LoVo (cell line): ENCODE measurements at regions not wholly inside any gene's neighbourhood (a gene's known extent, or its start where the extent isn't known, plus 50 kb on each side); places are given as distances from the start of the nearest gene placed in this dataset.

Experiments used
- DNase-seq: peaks from one replicate; pipeline ENCODE4 v3.0.0-alpha.2; 2016; ENCODE audit warnings: low spot score

DNA sequence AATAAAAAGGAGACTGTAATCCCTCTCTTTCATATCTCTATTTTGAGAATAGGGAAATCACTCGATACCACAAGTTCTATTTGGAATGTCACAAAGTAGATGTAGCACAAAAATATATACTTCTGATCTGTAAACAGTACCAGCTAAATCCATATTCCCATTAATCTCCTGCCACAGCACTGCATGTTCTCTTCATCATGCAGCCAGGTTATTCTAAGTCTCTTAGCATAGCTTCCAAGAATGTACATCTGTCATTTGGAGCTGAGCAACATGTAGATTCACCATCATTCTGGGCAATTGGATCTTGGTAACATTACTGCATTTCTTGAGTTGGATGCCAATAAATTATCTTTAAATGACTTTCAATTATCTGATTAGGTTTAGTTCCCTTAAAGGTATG is 1874.5 kb downstream of the MRPL39 start:
- no peak for DNase-seq

- DNase-seq, result no peak
These were observed 1878.0 kb downstream of the MRPL39 start for GRCh38 chr21:23729331-23729730.

- DNase-seq, result no peak
These were observed 1881.7 kb downstream of the MRPL39 start for GRCh38 chr21:23725576-23725975.

DNA sequence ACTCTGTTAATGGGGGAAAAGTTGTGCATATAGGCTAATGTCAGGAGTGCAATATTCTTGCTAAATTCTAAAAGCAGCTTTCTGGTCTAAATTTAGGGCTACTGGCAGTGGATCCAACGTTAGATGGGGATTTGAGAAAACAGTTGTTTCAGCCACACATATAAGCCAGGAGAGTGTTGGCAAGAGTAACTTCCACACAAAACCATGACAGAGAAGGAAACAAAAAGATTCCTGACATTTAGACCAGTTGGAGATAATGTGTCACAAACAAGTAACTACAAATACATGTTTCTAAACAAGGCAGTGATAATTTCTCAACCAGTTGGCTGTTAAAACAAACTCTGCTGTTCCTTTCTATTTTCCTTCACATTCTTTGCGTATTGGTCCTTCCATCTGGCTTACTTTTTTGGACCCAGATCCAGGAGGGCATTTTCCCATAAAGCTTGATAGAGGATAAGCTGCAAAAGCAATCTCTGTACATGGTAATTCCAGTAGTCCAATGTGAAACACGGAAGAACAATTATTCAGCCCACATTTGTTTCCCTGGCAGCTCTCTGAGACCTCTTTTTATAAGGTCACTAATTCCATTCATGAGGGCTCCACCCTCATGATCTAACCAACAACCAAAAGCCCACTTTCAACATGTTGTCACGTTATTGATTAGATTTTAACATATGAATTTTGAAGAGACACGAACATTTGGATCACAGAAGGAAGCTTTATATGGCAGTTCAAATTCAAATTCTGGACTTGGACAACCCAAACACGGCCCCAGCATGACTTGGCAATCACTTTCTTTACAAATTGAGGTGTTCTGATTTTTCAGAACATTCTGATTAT is 1888.6 kb downstream of the MRPL39 start:
- no peak for DNase-seq

DNA sequence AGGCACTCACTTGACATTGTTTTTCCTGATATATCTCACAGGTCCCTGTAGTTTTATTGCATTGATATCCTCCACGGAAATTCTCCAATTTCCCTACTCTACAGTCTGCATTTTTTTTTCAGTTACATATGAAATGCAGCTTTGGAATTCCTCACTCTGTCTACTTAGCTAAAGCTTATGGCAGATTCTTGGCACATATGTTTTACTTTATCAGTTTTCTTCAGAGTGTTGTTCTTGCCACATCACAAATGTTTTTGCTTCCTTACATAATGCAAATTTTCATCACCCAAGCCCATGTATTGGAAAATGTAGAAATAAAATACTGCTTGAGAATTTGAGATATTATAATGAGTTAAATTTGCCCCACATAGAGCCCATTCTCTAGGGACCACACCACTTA is 1895.1 kb downstream of the MRPL39 start:
- no peak for DNase-seq

DNA sequence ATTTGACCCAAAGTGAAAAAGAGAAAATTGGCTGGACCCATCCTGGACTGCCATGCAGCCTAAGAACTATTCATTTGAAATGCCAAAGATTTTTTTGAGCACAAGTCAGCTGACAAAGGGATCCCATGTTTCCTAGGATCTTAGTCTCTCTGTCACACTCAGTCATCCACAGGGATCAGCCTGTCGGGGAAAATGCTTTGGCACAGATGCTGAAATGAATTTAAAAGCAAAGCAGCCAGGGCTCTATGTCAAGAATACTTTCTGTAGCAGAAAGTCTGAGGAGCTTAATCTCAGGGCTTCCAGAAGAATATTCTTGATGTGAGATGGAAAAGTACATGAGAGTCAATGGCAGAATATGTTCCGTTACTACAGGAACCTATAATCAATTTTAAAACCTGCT is 1900.8 kb downstream of the MRPL39 start:
- DNase-seq, result no peak

GRCh38 chr21:23699402-23699801 is 1907.9 kb downstream of the MRPL39 start:
- no peak for DNase-seq

DNA sequence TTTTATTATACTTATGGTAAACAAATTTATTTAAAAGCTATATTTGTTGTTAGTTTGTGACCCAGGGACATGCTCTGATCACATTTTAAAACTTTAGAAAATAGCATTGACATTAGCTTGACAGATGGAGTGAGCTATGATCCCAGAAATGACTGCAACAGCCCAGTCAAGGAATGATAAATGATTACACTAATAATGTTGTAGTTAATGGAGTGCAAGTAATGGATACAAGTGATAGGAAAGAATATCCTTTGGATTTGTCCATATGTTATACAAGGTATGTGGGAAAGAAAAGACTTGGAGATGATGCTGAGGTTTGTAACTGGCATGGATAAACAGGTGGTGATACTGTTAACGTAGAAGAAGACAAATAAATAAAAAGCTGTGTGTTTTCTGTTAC is 1908.7 kb downstream of the MRPL39 start:
- no peak for DNase-seq

GRCh38 chr21:23695443-23695842 is 1911.8 kb downstream of the MRPL39 start:
- DNase-seq, result no peak

- DNase-seq, result no peak
These were observed 1912.9 kb downstream of the MRPL39 start for GRCh38 chr21:23694390-23694789.

- no peak for DNase-seq
These were observed 1917.0 kb downstream of the MRPL39 start for GRCh38 chr21:23690316-23690715.

GRCh38 chr21:23686737-23687523 is 1920.4 kb downstream of the MRPL39 start:
- DNase-seq, result no peak

GRCh38 chr21:23684431-23684830 is 1922.8 kb downstream of the MRPL39 start:
- DNase-seq, result no peak

GRCh38 chr21:23664193-23664694 is 1943.0 kb downstream of the MRPL39 start:
- DNase-seq, result no peak

DNA sequence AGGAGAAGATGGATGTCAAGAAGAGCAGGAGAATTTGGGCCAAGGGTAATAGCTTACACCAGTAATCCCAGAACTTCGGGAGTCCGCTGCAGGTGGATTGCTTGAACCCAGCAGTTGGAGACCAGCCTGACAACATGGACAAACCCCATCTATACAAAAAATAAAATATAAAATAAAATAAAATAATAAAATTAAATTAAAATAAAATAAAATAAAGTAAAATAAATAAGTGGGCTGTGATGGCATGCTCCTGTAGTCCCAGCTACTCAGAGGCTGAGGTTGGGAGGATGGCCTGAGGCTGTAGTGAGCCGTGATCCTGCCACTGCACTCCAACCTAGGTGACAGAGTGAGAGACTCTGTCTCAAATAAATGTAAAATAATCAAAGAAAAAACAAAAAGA is 1946.7 kb downstream of the MRPL39 start:
- no peak for DNase-seq

GRCh38 chr21:23644768-23645167 is 1962.5 kb downstream of the MRPL39 start:
- no peak for DNase-seq

DNA sequence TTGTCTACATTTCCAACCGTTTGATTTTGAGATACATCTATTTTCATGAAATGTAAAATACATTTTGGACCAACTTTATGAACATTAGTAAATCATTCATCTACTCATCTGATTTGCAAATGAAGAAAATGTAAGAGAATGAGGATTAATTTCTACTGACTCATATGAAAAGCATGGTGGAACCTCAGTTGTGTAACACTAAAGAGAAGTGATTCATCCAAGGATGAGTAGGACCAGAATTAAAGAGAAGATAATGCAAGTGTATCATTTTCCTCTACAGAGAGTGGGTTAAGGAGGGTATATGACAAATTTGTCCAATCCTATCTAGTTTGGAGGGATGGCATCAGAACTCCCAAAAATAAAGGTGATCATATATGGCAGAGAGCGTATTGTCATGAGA is 1967.6 kb downstream of the MRPL39 start:
- DNase-seq, result no peak

DNA sequence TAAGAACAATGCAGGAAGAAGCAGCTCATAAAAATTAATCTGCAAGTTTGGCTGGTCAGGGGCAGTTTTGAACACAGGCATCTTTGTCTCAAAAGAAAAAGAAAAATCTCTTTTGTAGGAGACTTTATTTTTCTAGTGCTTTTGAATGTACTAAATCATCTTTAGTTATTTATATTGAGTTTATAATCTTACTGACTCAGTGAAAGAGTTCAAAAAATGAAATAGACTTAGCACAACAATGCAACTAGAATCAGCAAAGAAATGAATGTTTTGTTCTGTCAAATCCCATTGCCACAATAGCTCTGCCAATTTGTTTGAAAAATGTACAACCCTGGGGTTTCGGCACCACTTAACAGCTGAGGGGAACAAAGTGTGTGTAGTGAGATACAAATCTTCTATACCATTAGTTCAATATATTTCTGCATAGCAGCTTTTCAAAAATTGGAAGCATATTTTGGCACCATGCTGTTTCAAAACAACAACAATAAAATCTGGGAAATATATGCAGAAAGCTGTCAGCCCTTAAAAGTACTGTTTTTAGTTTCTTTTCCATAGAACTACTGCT is 1969.1 kb downstream of the MRPL39 start:
- DNase-seq, result no peak

DNA sequence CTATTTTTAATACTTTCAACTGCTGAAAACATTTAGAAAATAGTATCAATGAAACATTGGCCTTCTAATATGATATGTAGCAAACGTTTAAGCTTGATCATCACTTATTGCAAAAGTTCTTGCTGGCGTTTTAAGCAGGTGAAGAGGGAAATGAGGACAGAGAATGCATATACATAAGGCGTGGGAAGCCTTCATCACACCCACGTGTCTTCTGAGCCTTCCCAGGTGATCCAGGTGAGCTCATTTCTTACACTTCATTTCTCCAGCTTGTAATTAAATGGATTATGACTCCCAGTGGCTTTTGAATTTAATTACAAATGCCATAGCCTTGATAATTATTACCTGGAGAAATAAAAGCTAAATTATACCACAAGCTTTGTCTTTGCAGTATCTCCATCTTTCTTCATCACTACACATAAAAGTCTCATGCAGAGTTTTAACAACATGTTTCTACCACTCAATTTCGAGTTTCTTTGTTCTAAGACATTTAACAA is 1973.8 kb downstream of the MRPL39 start:
- DNase-seq, result no peak

GRCh38 chr21:23624281-23624680 is 1983.0 kb downstream of the MRPL39 start:
- no peak for DNase-seq

DNA sequence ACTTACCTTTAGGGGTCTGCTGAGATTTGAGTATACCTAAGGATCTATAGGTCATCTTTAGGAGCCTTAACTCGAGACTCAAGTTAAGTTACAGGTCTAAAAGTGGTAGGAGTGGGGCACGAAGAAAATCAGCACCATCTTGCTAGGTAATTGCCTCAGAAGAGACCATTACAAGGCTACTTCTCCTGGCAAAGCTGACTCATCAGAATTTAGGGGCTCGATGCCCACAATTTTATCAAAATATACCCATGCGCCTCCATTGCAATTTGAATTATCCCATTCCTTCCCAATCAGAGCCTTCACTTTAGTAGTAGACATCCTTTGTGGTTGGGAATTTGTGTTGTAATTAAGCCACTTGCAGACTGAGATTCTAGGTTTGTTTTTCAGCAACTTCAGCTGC is 1994.3 kb downstream of the MRPL39 start:
- no peak for DNase-seq

DNA sequence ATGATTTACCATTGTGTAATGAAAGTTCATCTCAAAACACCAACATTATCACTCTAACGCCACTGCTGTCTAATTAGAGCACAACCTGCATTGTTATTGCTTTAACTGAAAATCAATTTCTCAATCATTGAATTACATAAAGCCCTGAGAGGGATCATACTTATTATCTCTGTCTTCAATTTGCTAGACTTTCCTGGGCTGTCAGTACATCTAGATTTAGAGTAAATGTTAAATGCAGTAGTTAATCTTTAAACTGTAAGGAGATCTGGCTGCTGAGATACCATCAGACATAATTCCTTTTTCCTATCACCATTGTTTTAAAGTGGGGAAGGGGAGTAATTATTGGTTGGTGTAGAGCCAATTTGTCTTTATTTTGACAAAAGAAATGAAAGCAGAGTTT is 1995.1 kb downstream of the MRPL39 start:
- no peak for DNase-seq
